ENCODE measurements at regions not wholly inside any gene's neighbourhood (a gene's known extent, or its start where the extent isn't known, plus 50 kb on each side); places are given as distances from the start of the nearest gene placed in this dataset.
"Not testable (repeated sequence)": the region's sequence is repeated elsewhere in the genome, so short reads cannot be mapped to it uniquely, and the experiment has no call there.

- no peak for DNase-seq
Measured at GRCh38 chr5:110258460-110259216, 467.8 kb downstream of the TMEM232 start.

GRCh38 chr5:110262749-110263148, 463.7 kb downstream of the TMEM232 start:
- no peak for DNase-seq

- DNase-seq: no peak
Measured at GRCh38 chr5:110264661-110265060, 461.8 kb downstream of the TMEM232 start.

DNA sequence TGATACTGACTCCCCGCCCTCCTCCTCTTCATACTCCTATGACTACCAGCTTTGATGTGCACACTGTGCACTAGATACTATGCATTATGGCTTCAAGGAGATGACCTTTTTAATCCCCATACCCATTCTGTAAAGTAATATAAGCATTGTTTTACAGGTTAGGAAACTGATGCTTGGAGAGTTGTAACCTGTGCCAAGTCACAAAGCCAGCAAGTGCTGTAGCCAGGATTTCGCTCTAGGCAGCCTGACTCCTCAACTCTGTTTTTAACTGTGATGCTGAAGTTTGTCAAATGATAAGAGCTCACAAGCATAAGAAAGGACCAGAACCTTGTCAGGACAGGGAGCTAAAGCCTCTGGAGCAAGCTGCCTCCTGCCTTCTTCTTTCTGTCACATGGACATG, 461.3 kb downstream of the TMEM232 start:
- no peak for DNase-seq

DNA sequence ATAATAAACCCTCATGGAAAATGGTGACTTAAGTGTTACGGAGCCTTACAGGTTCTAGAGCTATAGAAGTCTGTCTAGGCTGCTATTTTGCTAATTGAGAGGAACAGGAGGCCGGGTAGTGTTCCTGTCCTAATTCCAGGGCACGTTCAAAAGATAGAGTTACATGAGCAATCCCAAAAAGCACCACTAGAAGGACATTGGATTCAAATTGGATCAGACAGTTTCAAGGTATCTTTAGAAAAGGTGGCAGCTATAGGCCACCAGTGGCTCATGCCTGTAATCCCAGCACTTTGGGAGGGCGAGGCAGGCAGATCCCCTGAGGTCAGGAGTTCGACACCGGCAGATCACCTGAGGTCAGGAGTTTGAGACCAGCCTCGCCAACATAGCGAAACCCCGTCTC, 458.8 kb downstream of the TMEM232 start:
- no peak for DNase-seq

DNA sequence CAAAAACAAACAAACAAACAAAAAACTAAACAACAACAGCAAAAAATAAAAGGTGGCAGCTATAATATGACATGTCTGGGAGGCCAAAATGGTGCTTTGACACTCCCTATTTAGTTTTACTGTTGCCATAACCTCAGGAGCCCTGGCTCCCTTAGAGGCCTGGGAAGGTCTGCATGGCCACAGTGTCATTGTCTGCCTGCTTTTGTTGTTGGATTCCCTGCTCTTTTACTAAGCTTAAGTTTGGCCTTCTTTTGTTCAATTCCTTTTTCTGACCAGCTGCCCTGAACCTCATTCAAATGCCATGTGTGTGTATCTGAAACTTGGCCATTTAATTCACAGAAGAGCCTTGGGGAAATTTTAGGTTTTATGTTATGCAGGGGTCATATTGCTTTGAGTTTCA, 458.2 kb downstream of the TMEM232 start:
- no peak for DNase-seq

DNA sequence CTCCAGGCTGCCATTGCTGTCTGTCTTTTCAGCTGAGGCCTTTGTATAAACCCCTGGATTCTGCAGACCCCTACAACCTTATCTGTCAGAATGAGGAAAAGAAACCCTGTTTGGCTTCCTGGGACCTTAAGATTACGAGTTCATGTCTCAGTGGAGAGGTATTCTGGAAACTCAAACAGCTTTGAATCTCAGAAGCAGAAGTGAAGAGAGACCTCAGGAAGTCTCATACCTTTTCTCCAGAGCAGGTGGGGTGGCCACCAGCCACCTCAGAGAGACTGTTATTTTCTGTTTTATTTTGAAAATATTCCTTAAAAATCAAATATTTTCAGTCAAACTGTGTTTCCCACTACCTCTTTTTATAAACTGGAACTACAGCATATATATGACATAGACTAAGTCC, 457.5 kb downstream of the TMEM232 start:
- no peak for DNase-seq

GRCh38 chr5:110269478-110270142, 456.9 kb downstream of the TMEM232 start:
- no peak for DNase-seq

DNA sequence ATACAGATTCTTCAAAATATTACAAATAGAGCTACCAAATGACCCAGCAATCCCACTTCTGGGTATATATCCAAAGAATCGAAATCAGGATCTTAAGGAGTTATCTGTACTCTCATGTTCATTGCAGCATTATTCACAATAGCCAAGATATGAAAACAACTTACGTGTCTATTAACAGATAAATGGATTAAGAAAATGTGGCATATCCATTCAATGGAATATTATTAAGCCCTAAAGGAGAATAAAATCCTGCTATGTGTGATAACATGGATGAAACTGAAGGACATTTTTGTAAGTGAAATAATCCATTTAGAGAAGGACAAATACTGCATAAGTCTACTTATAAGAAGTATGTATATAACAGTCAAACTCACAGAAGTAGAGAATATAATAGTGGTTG, 450.6 kb downstream of the TMEM232 start:
- no peak for DNase-seq

GRCh38 chr5:110278449-110278848, 448.0 kb downstream of the TMEM232 start:
- not testable (repeated sequence) for DNase-seq

- DNase-seq: not testable (repeated sequence)
Measured at GRCh38 chr5:110284121-110284520, 442.4 kb downstream of the TMEM232 start.

DNA sequence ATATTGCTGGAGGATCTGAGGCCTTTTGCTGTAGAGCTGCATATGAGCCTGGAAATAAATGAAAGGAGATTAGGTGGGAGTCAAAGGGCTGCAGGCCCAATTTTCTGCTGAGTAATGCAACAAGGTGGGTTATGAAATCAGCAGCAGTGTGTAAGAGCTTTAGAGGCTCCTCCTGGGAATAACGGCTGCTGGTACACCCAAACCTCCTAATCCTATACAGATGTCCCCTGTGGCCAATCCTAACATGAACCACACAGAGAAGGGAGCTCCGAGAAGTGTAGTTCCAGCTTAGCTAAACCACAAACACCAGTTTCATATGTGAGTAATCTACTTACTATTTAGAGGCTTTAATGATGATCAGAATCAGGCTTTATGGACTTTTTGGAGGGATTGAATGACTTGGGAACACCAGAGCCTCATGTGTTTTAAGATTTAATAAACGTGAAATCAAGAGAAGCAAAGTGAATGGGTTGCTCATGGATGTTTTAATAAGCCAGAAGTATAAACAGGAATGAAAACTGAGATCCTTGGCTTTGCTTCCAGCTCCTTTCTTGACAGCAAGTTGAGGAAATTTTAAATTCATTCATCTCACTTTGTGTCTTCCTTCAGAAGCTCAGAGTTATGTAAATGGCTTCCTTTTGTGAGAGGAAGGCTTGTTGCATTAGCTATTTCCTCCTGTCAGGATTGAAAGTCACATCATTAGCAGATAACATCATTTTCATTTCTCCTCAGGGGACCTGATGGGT, 437.5 kb downstream of the TMEM232 start:
- DNase-seq: no peak

DNA sequence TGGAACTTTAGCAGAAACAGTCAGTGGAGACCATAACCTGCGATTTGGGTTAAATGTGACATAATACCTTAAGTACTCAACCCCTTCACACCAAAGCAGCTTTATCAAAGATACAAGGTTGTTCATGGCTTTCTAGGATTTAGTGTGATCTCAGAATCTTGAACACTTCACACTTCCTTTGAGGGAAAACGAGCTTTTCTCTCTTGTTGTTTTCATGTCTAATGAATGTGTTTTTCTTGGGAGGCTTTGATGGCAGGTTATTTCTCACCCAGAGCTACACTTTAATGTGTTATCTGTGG, 437.0 kb downstream of the TMEM232 start:
- DNase-seq: no peak

DNA sequence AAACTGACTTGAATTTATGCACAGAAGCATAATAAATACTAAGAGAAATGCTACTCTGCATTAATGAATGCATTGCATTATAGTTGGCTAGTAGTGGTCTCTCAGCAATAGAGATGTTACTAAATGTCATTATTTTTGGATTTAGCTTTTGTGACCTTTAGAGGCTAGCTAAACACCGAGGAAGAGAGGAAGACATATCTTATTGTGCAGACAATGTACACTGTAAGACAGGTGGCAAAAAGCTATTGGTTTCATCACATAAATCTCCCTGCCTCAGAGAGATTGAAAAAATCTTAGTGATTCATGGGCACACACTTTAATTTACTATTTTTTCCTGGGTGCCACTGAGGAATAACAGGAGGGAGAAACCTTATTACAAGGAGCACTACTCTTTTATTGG, 435.9 kb downstream of the TMEM232 start:
- DNase-seq: no peak

DNA sequence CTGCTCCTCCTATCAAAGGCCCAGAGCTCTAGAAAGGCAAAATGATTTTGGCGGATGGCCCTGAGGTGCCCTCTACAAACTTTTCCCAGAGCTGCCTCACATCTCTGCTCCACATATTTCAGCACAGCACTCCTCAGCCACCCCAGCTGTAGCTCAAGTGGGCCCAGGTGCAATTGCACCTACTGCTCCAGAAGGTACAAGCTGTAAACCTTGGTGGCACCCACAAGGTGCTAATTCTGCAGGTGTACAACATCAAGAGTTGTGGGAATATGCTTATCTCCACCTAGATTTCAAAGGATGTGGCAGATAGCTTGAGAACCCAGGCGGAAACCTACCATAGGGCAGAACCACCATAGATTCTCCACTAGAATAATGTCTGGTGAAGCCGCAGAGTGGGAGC, 432.2 kb downstream of the TMEM232 start:
- DNase-seq: no peak

GRCh38 chr5:110297152-110297670, 429.3 kb downstream of the TMEM232 start:
- DNase-seq: no peak

- no peak for DNase-seq
Measured at GRCh38 chr5:110304176-110304575, 422.3 kb downstream of the TMEM232 start.

DNA sequence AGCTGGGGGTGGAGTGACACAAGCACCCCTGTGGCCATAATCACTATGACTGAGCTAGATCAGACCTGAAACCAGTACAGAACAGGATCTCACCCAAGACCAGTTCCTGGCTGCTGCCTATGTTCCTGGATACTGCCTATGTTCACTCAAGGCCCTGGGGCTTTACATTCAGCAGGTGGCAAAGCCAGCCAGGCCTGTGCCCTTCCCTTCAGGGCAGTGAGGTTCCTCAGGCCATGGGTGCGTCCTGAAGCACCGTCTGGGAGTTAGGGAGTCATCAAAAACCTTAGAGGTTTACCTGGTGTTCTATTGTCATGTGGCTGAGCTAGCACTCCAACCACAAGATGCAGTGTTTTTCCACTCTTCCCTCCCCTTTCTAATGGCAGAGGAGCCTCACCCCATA, 419.8 kb downstream of the TMEM232 start:
- DNase-seq: no peak

- no peak for DNase-seq
Measured at GRCh38 chr5:110309222-110309621, 417.2 kb downstream of the TMEM232 start.

DNA sequence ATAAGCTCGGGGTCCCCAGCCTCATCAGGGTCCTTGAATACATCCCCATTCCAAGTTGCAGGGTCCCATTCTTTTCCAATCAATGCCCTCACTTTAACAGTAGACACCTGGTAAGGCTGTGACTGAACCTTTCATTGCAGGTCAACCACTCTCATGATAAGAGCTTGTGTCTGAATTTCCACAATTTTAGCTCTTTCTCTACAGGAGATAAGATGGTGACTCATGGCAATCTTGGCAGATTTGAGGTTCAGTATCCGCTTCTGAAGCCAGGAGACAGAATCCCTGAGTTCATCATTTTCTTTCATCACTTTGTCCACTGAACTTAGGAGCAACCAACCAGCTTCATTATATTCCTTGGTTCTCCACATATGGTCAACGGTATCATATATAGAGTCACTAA, 409.9 kb downstream of the TMEM232 start:
- DNase-seq: not testable (repeated sequence)

DNA sequence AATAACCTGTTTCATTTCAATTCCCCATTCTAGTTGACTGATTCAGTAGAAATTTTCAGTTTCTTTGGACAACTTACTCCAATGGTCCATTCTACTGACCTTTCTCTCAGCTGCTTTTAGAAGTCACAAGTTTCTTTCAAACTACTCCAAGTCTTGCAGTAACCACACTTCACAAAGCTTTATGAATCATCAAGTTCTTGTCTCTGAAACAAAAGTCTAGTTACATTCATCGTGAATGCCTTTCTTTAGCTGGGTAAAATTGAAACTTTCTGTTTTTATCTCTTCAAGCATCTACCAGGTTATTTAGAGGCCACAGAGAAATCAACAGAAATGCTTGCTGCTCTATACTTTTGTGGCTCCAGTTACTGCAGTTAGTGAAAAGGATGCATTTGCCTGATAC, 405.4 kb downstream of the TMEM232 start:
- DNase-seq: no peak

- DNase-seq: no peak
Measured at GRCh38 chr5:110323357-110323756, 403.1 kb downstream of the TMEM232 start.

- DNase-seq: no peak
Measured at GRCh38 chr5:110323832-110324231, 402.6 kb downstream of the TMEM232 start.

DNA sequence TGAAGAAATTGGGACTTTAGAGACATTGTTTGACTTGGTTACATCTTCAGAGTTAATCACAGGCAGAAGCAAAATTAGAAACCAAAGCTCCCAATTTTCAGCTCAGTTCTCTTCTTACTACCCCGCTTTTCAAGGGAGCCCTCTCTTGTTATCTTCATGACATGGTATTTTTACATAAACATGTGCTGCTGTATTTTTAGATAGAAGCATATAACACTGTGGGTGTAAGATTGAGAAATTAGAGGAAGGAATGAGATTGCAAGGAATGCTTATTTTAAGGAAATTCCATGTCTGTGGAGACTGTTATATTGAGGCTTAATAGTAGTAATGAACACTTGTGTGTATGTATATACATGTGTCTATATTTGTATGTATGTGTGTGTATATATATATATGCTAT, 401.6 kb downstream of the TMEM232 start:
- DNase-seq: no peak

Data from AML-193 (cell line).